Lower leg skin (tissue), 4 donors: ENCODE measurements at regions not wholly inside any gene's neighbourhood (a gene's known extent, or its start where the extent isn't known, plus 50 kb on each side); places are given as distances from the start of the nearest gene placed in this dataset.

Experiments used
- DNase-seq, 2 donors: peaks; one replicate each; pipeline ENCODE4 v3.0.0-alpha.2; 2019; ENCODE audit warnings: low spot score in 2 of 2
- H3K4me3 ChIP-seq: fragments of 200-600 bp; sonication (generic); 2 replicates; pipeline ENCODE4 v1.5.1; 2017; ENCODE audit warnings: mild to moderate bottlenecking, low read depth; ENCODE audit not compliant: poor library complexity, severe bottlenecking
- CTCF ChIP-seq, 3 donors: fragments of 450-650 bp; IDR thresholded peaks; one replicate each; pipeline ENCODE4 v1.5.1; 2016; ENCODE audit warnings: antibody characterized with exemption in 3 of 3, mild to moderate bottlenecking in 3 of 3, moderate library complexity in 2 of 3
- POLR2A ChIP-seq, 2 donors: fragments of 450-650 bp; IDR thresholded peaks; one replicate each; pipeline ENCODE4 v1.6.1; 2016 to 2017; ENCODE audit warnings: antibody characterized with exemption in 2 of 2, mild to moderate bottlenecking in 1 of 2, moderate library complexity in 1 of 2
- WGBS, 2 donors: methylation state at CpG; one replicate each; pipeline ENCODE4 v1.1.5; 2018; 5-methylcytosine and 5-hydroxymethylcytosine counted together
- intact Hi-C: fragments of 100-400 bp; cut with DNase I; formaldehyde crosslinking; loops from one replicate; pipeline ENCODE4 v1.15.0; 2023; ENCODE audit warnings: low total_unique reads

- intact Hi-C loops = no loop called here
- H3K4me3 ChIP-seq = no peak overlapping the region
- WGBS, 2 donors = 76 to 79% methylated on average over 6 of the region's 6 CpGs
- TF ChIP-seq POLR2A (IDR thresholded peaks at IDR 0.05) (no peak), CTCF (IDR thresholded peaks at IDR 0.05) (no peak)
- DNase-seq = no peak
Observed at GRCh38 chr2:16007167-16007934, 67.0 kb downstream of the MYCN start.

- 83% methylated on average over 4 of the region's 4 CpGs for whole genome bisulfite sequencing, 2 donors
- DNase-seq = no peak
- H3K4me3 ChIP-seq = no peak overlapping the region
- TF ChIP-seq POLR2A (IDR thresholded peaks at IDR 0.05) = no peak
- TF ChIP-seq CTCF (IDR thresholded peaks at IDR 0.05) = no peak
- intact Hi-C loops = no loop called here
Observed at GRCh38 chr2:16006537-16007166, 66.3 kb downstream of the MYCN start.

GRCh38 chr2:16005816-16006536 lies 65.6 kb downstream of the MYCN start:
- intact Hi-C loops = no loop called here
- TF ChIP-seq POLR2A (IDR thresholded peaks at IDR 0.05) (no peak), CTCF (IDR thresholded peaks at IDR 0.05) (no peak)
- no peak overlapping the region for H3K4me3 ChIP-seq
- WGBS, 2 donors = 64 to 68% methylated on average over 6 of the region's 6 CpGs
- DNase-seq = peak in 1 of 2 donors; percentile 21

- no peak for TF ChIP-seq POLR2A (IDR thresholded peaks at IDR 0.05)
- no peak for TF ChIP-seq CTCF (IDR thresholded peaks at IDR 0.05)
- no peak overlapping the region for H3K4me3 ChIP-seq
- WGBS, 2 donors = 85 to 100% methylated on average over 2 of the region's 2 CpGs
- intact Hi-C loops = no loop called here
- DNase-seq = no peak
Observed at GRCh38 chr2:16005389-16005788, 65.0 kb downstream of the MYCN start.

GRCh38 chr2:16003809-16004208 lies 63.5 kb downstream of the MYCN start:
- DNase-seq = no peak
- intact Hi-C loops = no loop called here
- no peak overlapping the region for H3K4me3 ChIP-seq
- 74 to 90% methylated on average over 4 of the region's 4 CpGs for WGBS, 2 donors
- TF ChIP-seq CTCF (IDR thresholded peaks at IDR 0.05) (no peak), POLR2A (IDR thresholded peaks at IDR 0.05) (no peak)
